T1000 (cell line): ENCODE measurements at regions not wholly inside any gene's neighbourhood (a gene's known extent, or its start where the extent isn't known, plus 50 kb on each side); places are given as distances from the start of the nearest gene placed in this dataset.
"Not testable (repeated sequence)": the region's sequence is repeated elsewhere in the genome, so short reads cannot be mapped to it uniquely, and the experiment has no call there.

Experiments
- DNase-seq: peaks from one replicate; lab custom pipeline; 2025; ENCODE audit warnings: mixed read lengths; lab: John Stamatoyannopoulos, UW

- no peak for DNase-seq
Measured at GRCh38 chr2:234558642-234559041, 61.8 kb upstream of the ARL4C start.

DNA sequence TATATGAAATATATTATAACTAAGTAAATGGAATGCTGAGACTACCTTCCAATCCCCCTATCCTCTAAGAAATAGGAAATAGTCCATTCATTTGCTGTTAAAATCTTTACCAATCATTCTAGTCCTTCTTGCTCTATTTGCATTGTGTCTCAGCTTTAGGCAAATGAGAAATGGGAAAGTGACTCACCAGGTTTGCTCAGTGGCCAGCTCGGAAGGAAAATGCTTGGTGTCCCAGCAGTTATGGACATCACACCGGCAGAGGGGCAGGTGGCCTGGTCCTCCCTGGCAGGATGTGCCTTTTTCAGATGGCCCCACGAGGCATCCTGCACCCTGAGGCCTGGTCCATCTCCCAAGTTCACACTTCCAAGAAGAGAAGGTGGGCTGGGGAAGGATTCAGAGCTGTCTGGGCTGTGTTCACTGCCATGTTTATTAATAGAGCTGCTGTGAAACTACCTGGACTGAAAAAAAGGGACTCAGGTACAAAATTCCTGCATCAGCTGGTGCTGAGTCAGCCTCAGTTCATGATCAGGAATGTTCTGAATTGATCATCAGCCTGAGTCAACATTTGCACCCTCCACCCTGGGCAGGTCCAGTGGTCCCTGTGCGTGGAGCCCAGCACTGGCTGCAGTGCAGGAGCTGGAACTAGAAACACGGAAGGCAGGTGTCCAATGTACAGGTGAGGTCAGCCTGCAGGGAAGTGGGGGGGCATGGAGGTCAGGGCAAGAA lies 60.1 kb upstream of the ARL4C start:
- DNase-seq: no peak

DNA sequence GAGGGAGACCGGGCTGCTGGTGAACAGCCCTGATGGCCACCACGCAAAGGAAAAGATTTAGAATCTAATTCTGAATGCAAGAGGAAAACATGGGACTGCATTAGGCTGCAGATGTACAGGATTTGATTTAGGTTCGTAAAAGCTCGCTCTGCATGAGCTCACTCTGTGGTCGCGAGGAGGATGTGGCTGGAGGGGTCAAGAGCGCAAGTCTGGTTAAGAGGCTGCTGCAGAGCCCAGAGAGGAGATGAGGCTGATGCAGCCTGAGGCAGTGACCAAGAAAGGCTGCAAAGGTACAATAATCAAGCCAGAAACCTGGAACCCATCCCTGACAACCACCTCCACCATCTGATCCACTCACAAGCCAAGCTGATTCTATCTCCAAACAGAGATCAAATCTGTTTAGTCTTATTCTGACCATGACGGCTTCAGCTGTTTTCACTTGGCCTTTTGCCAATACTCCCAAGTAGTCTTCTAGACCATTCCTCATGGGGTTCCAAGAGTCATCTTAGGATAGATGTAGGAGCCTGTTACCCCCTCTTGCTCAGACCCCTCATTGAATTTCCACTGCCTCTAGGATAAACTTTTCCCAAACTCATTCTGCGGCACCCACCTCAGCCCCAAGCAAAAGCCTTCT lies 58.9 kb upstream of the ARL4C start:
- DNase-seq: no peak

DNA sequence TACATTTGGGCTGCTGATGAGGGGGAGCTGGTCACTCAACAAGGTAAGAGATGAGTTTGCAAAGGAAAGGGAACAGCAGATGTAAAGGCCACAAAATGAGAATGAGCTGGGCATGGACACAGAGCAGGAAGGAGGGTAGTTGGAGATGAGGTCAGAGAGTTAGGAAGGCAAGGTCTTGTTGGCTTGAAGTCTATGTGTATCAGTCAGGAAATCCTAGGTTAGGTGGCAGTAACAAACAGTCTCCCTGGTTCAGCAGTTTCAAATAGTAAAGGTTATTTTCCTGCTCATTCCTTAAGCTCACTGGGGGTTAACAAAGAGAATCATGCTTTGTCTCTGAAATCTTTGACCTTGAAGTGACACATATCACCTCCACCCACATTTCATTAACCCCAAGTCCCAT lies 58.3 kb upstream of the ARL4C start:
- DNase-seq: no peak

DNA sequence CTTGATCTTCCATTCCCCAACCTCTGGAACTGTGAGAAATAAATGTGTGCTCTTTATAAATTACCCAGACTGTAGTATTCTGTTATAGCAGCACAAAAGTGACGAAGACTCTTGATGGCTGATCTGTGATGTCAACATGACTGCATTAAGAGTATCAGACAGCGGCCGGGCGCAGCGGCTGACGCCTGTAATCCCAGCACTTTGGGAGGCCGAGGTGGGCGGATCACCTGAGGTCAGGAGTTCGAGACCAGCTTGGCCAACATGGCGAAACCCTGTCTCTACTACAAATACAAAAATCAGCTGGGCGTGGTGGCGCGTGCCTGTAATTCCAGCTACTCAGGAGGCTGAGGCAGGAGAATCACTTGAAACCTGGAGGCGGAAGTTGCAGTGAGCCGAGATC lies 56.3 kb upstream of the ARL4C start:
- DNase-seq: not testable (repeated sequence)

- DNase-seq: peak; percentile 59
Measured at GRCh38 chr2:234550511-234551107, 53.7 kb upstream of the ARL4C start.

DNA sequence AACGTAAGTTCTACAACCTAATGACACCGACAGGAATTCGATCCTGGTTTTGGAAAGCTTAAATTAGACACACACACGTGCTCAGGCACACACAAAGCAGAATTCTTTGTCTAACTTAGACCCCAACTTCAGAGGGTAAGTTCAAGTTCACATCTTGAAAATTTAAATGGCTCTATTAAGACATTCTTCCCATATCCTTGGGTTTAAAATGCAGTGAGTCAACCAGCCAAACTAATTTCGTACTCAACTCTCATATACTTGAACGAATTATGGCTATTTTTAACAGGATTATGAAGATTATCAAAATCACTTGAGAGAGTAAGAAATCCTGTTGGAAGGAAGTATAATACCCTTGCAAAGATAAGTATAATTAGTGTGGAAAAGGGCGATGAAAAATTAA lies 53.2 kb upstream of the ARL4C start:
- DNase-seq: no peak

- no peak for DNase-seq
Measured at GRCh38 chr2:234548695-234549420, 52.0 kb upstream of the ARL4C start.

GRCh38 chr2:234546770-234547169 lies 49.9 kb upstream of the ARL4C start:
- DNase-seq: no peak
